Activated CD8-positive, alpha-beta memory T cell treated with anti-CD3 and anti-CD28 coated beads, Interleukin-2, amount 50 U/mL, for 1 hour (primary cell): ENCODE measurements at regions not wholly inside any gene's neighbourhood (a gene's known extent, or its start where the extent isn't known, plus 50 kb on each side); places are given as distances from the start of the nearest gene placed in this dataset.

Experiments
- DNase-seq: peaks from one replicate; pipeline ENCODE4 v3.0.0-alpha.2; 2020; ENCODE audit errors: extremely low read depth

- no peak for DNase-seq
These were observed 517.9 kb downstream of the MTRR start for GRCh38 chr5:8386719-8387288.

GRCh38 chr5:8391911-8392310, 523.0 kb downstream of the MTRR start:
- no peak for DNase-seq

GRCh38 chr5:8393240-8393639, 524.3 kb downstream of the MTRR start:
- no peak for DNase-seq

- DNase-seq = no peak
These were observed 526.0 kb downstream of the MTRR start for GRCh38 chr5:8394965-8395364.

GRCh38 chr5:8396246-8396645, 527.3 kb downstream of the MTRR start:
- no peak for DNase-seq

GRCh38 chr5:8396756-8397155, 527.8 kb downstream of the MTRR start:
- no peak for DNase-seq

- no peak for DNase-seq
These were observed 530.5 kb downstream of the MTRR start for GRCh38 chr5:8399471-8399870.

- DNase-seq = no peak
These were observed 539.3 kb downstream of the MTRR start for GRCh38 chr5:8408258-8408657.

GRCh38 chr5:8410618-8411017, 541.7 kb downstream of the MTRR start:
- DNase-seq = no peak

GRCh38 chr5:8413975-8414374, 545.0 kb downstream of the MTRR start:
- DNase-seq = no peak

GRCh38 chr5:8417316-8418048, 548.5 kb downstream of the MTRR start:
- DNase-seq = no peak

GRCh38 chr5:8418049-8418426, 549.1 kb downstream of the MTRR start:
- DNase-seq = no peak

- no peak for DNase-seq
These were observed 561.1 kb downstream of the MTRR start for GRCh38 chr5:8429778-8430758.

GRCh38 chr5:8434501-8434900, 565.6 kb downstream of the MTRR start:
- no peak for DNase-seq

- no peak for DNase-seq
These were observed 568.0 kb downstream of the MTRR start for GRCh38 chr5:8436924-8437323.

GRCh38 chr5:8445139-8445538, 576.2 kb downstream of the MTRR start:
- DNase-seq = no peak

- DNase-seq = no peak
These were observed 577.2 kb downstream of the MTRR start for GRCh38 chr5:8446179-8446578.

GRCh38 chr5:8456846-8457186, 587.9 kb downstream of the MTRR start:
- DNase-seq = no peak

- DNase-seq = peak; percentile 55
These were observed 588.5 kb downstream of the MTRR start for GRCh38 chr5:8457187-8458037.

- no peak for DNase-seq
These were observed 589.1 kb downstream of the MTRR start for GRCh38 chr5:8458038-8458383.

- no peak for DNase-seq
These were observed 592.6 kb downstream of the MTRR start for GRCh38 chr5:8461543-8461942.

- no peak for DNase-seq
These were observed 593.6 kb downstream of the MTRR start for GRCh38 chr5:8462565-8462964.
